GM12891 (cell line): ENCODE measurements at regions not wholly inside any gene's neighbourhood (a gene's known extent, or its start where the extent isn't known, plus 50 kb on each side); places are given as distances from the start of the nearest gene placed in this dataset.

Experiments
- POLR2AphosphoS5 ChIP-seq: IDR thresholded peaks from 2 replicates; pipeline ENCODE4 v1.6.1; 2011; ENCODE audit warnings: low read depth, low read length, control low read depth
- TAF1 ChIP-seq: IDR thresholded peaks from 2 replicates; pipeline ENCODE4 v1.6.1; 2011; ENCODE audit warnings: low read depth, low read length, control low read depth

DNA sequence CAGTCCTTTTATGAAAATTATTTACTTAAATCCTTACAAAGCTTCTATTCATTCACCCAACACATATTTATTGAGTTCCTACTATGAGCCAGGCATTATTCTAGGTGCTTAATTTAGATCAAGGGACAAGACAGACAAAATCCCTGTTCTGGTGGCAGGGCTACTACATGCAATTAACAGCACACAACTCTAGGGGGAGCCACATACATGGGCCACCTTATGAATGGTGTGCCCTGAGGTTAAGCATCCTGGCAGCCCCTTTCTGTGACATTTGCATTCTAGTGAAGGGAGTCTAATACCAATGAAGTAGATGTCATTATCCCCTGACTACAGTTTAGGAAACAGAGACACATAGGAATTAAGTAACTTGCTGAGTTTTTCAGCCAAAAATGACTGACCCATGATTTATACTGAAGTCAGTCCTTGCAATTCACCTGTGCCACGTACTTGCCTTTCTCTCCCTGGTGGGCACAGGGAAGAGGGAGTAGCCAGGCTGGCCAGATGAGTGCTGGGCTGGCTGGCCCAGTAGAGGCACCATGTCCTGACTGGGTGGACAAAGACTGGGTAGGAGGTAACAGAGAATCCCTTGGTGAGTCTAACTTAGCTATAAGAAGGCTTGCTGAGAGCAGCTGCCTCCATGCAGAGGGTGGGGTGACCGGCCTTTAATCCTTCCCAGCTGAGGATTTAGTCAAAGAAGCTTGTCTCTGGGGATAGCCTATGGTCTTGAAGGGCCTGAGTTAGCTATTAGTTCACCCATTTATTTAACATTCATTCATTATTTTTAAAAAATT, 52.0 kb upstream of the ELF5 start:
- no peak for TF ChIP-seq TAF1
- TF ChIP-seq POLR2AphosphoS5 = no peak
